ENCODE measurements at regions not wholly inside any gene's neighbourhood (a gene's known extent, or its start where the extent isn't known, plus 50 kb on each side); places are given as distances from the start of the nearest gene placed in this dataset.

DNA sequence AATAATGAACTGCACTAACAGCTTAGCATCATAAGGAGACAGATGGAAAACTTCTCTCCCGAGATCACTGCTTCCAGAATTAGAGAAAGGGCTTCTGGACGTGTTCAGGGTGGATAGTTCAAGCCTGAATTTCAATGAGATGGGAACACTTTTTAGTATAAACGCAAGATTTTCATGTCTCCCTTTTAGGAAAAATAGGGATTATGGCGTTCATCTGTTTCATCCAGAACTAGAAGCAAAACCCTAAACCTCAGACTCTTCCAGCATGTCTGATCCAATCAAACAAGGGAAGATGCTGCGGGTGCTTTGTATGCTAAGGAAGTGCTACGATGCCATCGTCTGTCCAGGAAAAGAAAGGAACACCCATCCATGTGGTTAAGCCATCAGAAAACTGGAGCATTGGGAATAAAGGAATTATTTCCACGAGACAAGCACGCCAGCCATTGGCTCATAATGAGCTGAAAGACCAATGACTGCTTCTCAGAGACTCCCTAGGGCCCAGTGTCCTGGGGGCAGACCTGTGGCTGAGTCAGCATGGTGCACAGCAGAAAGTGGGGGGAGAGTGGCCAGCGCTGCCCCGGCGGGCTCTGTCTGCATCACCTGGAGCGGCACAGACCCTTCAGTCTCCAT is 65.9 kb upstream of the AFF3 start:
- TF ChIP-seq, protein P1, sequence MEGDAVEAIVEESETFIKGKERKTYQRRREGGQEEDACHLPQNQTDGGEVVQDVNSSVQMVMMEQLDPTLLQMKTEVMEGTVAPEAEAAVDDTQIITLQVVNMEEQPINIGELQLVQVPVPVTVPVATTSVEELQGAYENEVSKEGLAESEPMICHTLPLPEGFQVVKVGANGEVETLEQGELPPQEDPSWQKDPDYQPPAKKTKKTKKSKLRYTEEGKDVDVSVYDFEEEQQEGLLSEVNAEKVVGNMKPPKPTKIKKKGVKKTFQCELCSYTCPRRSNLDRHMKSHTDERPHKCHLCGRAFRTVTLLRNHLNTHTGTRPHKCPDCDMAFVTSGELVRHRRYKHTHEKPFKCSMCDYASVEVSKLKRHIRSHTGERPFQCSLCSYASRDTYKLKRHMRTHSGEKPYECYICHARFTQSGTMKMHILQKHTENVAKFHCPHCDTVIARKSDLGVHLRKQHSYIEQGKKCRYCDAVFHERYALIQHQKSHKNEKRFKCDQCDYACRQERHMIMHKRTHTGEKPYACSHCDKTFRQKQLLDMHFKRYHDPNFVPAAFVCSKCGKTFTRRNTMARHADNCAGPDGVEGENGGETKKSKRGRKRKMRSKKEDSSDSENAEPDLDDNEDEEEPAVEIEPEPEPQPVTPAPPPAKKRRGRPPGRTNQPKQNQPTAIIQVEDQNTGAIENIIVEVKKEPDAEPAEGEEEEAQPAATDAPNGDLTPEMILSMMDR (conservative IDR thresholded peaks at IDR 0.05) = no peak
- no peak for TF ChIP-seq ZFX (IDR thresholded peaks at IDR 0.05)

All from C4-2B (cell line).